ENCODE measurements at regions not wholly inside any gene's neighbourhood (a gene's known extent, or its start where the extent isn't known, plus 50 kb on each side); places are given as distances from the start of the nearest gene placed in this dataset.

GRCh38 chr10:51000976-51001375 is 73.3 kb upstream of the PRKG1 start:
- Histone ChIP-seq H3K9ac (ENCODE audit: insufficient read depth in 1 of 2, low read depth in 2 of 2, low read length in 2 of 2) (no peak overlapping the region), H3K4me1 (replicated peaks in 1 of 2; ENCODE audit: control insufficient read depth in 2 of 2, insufficient read depth in 2 of 2, low read length in 2 of 2) (no peaks in the 10 kb centered on the region), H3K9me3 (replicated peaks; ENCODE audit: control insufficient read depth, insufficient read depth, low read depth, low read length) (no peaks in the 10 kb centered on the region), H4K20me1 (replicated peaks; ENCODE audit: control insufficient read depth, insufficient read depth, low read length) (no peaks in the 10 kb centered on the region), H3K9me1 (ENCODE audit: control insufficient read depth, insufficient read depth, low read length) (no peaks in the 10 kb centered on the region), H3K79me2 (ENCODE audit: control insufficient read depth, insufficient read depth, low read length) (no peaks in the 10 kb centered on the region), H3K4me2 (ENCODE audit: insufficient read depth, low read length) (no peak overlapping the region), H2AFZ (ENCODE audit: low read depth, low read length) (no peak overlapping the region), H3K4me3 (no peak overlapping the region), H3K36me3 (ENCODE audit: control insufficient read depth, insufficient read depth, low read length) (no peaks in the 10 kb centered on the region), H3K27ac (ENCODE audit: extremely low read depth, low read depth, low read length) (no peak overlapping the region), H3K27me3 (ENCODE audit: control insufficient read depth in 2 of 2, insufficient read depth in 2 of 2, low read length in 2 of 2) (no peaks in the 10 kb centered on the region)
- no peak for TF ChIP-seq CXXC5 (CRISPR knock-in tag; IDR thresholded peaks at IDR 0.05)
- TF ChIP-seq NRF1 (conservative IDR thresholded peaks at IDR 0.05 in 1 of 2, IDR thresholded peaks at IDR 0.05 in 1 of 2): no peak
- TF ChIP-seq E4F1 (CRISPR knock-in tag; IDR thresholded peaks at IDR 0.05; ENCODE audit: borderline replicate concordance): no peak
- no peak for TF ChIP-seq ZNF586 (CRISPR knock-in tag; conservative IDR thresholded peaks at IDR 0.05)
- no peak for TF ChIP-seq MCM7 (IDR thresholded peaks at IDR 0.05)
- no peak for TF ChIP-seq AFF4 (CRISPR knock-in tag; IDR thresholded peaks at IDR 0.05)
- no peak for TF ChIP-seq THRB (CRISPR knock-in tag; conservative IDR thresholded peaks at IDR 0.05)
- no peak for TF ChIP-seq ZNF224 (CRISPR knock-in tag; IDR thresholded peaks at IDR 0.05)
- WGBS (ENCODE audit: insufficient coverage, low coverage, missing lambda C conversion rate): 0% methylated on average over 2 of the region's 2 CpGs
- intact Hi-C loops (cut with micrococcal nuclease) (loop anchor here (1.0 to 10.0 kb wide), 3 partner anchors 964 to 1784 kb away; no protein-coding TSS in a partner anchor), in situ Hi-C loops (cut with MboI) (loop anchor here (25.0 kb wide), 1 partner anchor 1211 kb away; no protein-coding TSS in a partner anchor)
- DNase-seq (ENCODE audit: extremely low read depth in 1 of 4, low spot score in 3 of 4) (no peak), FAIRE-seq (no peak), ATAC-seq (no peak)
- BruUV-seq (replicated peaks): no TSS peak
- POLR2A ChIA-PET: no interaction called here
- CTCF ChIA-PET (ENCODE audit: low intra/inter-chr PET ratio): interaction anchor here (0.6 to 3.1 kb wide), 2 partner anchors 13 to 1215 kb away, joined by 4 to 9 read pairs; no protein-coding TSS in a partner anchor
